Bronchial epithelial cell (primary cell): ENCODE measurements at regions not wholly inside any gene's neighbourhood (a gene's known extent, or its start where the extent isn't known, plus 50 kb on each side); places are given as distances from the start of the nearest gene placed in this dataset.

ENCODE experiments used
- DNase-seq: peaks from one replicate; pipeline ENCODE4 v3.0.0-alpha.2; 2010; ENCODE audit warnings: low read depth
- FAIRE-seq: peaks from 2 replicates; lab custom pipeline; 2011; peaks lifted over from hg19 to GRCh38; lab: Jason Lieb, UNC
- H3K27me3 ChIP-seq: 2 replicates; pipeline ENCODE4 v1.5.1; 2011; ENCODE audit warnings: low read length; ENCODE audit not compliant: control insufficient read depth, insufficient read depth
- H3K36me3 ChIP-seq: 2 replicates; pipeline ENCODE4 v1.5.1; 2011; ENCODE audit warnings: low read length; ENCODE audit not compliant: control insufficient read depth, insufficient read depth
- H3K4me3 ChIP-seq: 2 replicates; pipeline ENCODE4 v1.5.1; 2011; ENCODE audit warnings: mild to moderate bottlenecking, low read depth, low read length, control low read depth
- TF ChIP-seq, protein P1 (sequence below): IDR thresholded peaks from 2 replicates; pipeline ENCODE4 v1.5.1; 2011; ENCODE audit warnings: mild to moderate bottlenecking, moderate library complexity, low read length, control low read depth, inconsistent platforms; ENCODE audit not compliant: insufficient read depth, severe bottlenecking

DNA sequence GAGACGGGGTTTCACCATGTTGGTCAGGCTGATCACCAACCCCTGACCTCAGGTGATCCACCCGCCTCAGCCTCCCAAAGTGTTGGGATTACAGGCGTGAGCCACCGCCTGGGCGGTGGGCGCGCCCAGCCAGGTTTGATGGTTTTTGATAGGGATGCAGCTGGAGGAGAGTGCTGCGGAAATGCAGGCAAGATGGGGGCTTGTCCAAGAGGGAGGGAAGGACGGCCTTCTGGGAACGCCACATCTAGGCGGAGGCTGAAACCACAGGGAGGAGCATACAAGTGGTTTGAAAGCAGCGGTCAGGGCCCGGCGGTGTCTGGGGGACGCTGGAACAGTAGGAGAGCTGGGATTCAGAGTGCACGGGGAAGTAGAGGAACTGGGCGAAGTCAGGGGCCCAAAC is 134.6 kb downstream of the VRK1 start:
- Histone ChIP-seq H3K4me3 (no peak overlapping the region), H3K27me3 (no peaks in the 10 kb centered on the region), H3K36me3 (no peaks in the 10 kb centered on the region)
- TF ChIP-seq, protein P1, sequence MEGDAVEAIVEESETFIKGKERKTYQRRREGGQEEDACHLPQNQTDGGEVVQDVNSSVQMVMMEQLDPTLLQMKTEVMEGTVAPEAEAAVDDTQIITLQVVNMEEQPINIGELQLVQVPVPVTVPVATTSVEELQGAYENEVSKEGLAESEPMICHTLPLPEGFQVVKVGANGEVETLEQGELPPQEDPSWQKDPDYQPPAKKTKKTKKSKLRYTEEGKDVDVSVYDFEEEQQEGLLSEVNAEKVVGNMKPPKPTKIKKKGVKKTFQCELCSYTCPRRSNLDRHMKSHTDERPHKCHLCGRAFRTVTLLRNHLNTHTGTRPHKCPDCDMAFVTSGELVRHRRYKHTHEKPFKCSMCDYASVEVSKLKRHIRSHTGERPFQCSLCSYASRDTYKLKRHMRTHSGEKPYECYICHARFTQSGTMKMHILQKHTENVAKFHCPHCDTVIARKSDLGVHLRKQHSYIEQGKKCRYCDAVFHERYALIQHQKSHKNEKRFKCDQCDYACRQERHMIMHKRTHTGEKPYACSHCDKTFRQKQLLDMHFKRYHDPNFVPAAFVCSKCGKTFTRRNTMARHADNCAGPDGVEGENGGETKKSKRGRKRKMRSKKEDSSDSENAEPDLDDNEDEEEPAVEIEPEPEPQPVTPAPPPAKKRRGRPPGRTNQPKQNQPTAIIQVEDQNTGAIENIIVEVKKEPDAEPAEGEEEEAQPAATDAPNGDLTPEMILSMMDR = no peak
- FAIRE-seq (no peak), DNase-seq (no peak)

DNA sequence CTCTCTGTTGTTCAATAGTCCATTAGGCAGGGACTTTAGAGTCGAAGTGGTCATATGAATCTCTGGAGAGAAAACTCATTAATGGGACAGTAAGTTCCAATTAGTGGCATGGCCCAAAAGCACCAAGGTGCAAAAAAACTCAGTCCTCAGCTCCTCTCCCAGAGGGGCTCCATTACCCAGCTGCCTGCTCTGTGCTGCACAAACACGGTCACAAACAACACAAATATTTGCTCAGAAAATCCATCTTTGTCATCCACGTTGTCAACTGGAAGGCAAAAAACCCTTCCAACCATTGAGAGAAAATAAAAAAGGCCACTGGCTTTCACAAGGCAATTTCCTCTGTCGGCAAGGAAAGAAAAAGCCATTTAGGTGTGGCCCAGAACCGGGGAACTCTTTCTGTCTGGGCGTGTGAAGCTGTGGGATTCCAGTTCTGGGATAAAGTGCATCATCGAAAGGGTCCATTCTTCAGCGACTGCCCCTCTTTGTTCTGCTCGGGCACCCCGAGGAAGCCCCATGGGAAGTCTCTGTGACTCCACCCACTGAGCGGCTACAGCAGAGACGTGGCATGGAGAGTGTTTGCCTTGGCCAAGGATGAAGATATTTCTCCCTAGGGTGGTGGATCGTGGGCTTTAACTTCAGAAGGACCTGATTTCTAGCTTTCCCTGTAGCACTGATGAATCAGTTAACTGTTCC is 137.6 kb downstream of the VRK1 start:
- no peak for FAIRE-seq
- TF ChIP-seq, protein P1 = no peak

DNA sequence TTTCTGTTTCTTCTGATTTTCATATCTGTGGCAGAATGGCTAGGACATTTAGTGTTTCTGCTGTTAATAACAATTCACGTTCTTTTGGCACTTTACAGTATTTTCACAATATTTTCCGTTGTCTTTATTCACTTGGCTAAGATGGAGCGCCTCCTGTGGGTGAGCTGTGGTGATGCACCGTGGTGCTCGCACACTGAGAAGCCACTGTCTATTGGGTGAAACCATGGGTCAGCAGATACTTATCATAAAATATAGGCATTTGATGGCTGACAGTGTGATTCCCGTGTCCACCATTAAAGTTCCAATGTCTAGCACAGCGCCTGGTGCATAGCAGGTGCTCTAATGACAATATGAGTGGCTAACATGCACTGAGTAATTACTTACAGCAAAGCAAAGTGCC is 141.8 kb downstream of the VRK1 start:
- Histone ChIP-seq H3K27me3 (no peaks in the 10 kb centered on the region), H3K4me3 (no peak overlapping the region), H3K36me3 (no peaks in the 10 kb centered on the region)
- TF ChIP-seq, protein P1 = no peak
- FAIRE-seq (no peak), DNase-seq (no peak)

More for the DNA sequence above, 137.6 kb downstream of the VRK1 start:
- Histone ChIP-seq H3K36me3 (no peaks in the 10 kb centered on the region), H3K27me3 (no peaks in the 10 kb centered on the region), H3K4me3 (no peak overlapping the region)
- no peak for DNase-seq

DNA sequence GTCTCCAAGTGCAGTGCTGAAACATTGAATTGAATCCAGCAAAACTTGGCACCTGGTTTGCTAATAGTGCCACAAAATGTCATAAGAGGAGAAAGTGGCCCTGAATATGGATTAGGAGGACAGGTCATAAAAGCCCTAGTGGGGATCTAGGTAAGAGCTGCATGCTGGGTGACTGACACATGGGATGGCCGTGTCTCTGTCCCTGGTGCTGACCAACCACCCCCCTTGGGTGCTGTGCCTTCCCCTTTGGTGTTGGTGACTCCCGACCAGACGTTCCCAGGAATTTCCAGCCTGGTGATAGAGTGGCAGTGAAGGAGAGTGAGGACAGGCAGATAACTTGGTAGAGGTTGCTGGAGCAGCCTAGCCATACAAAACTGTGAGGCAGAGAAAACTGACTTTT is 142.8 kb downstream of the VRK1 start:
- FAIRE-seq = no peak
- no peaks in the 10 kb centered on the region for H3K36me3 ChIP-seq
- DNase-seq = peak; percentile 3
- no peaks in the 10 kb centered on the region for H3K27me3 ChIP-seq
- H3K4me3 ChIP-seq = no peak overlapping the region
- TF ChIP-seq, protein P1 = no peak

DNA sequence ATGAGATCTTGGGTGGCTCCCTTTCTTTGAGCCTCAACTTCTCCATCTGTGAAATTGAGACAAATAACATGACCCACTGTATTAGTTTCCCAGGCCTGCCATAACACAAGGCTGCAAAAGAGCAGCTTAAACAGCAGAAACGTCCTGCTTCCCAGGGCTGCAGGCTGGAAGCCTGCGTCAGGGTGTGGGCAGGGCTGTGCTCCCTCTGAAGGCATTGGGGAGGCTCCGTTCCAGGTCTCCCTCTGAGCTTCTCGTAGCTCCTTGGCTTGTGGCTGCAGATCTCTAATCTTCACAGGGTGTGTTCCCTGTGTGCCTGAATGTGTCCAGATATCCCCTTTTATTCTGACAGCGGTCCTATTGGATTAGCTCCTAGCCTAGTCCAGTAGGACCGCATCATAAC is 147.1 kb downstream of the VRK1 start:
- DNase-seq (no peak), FAIRE-seq (no peak)
- H3K4me3 ChIP-seq = no peak overlapping the region

More for the DNA sequence above, 147.1 kb downstream of the VRK1 start:
- Histone ChIP-seq H3K36me3 (no peaks in the 10 kb centered on the region), H3K27me3 (no peaks in the 10 kb centered on the region)
- TF ChIP-seq, protein P1 = no peak
